ENCODE measurements at regions not wholly inside any gene's neighbourhood (a gene's known extent, or its start where the extent isn't known, plus 50 kb on each side); places are given as distances from the start of the nearest gene placed in this dataset.

- DNase-seq (ENCODE audit: low spot score), result no peak
Measured at GRCh38 chr9:118306801-118307200, 602.6 kb downstream of the TLR4 start.

- DNase-seq (ENCODE audit: low spot score), result no peak
Measured at GRCh38 chr9:118313965-118314364, 609.8 kb downstream of the TLR4 start.

GRCh38 chr9:118316831-118317343, 612.7 kb downstream of the TLR4 start:
- DNase-seq (ENCODE audit: low spot score), result no peak

- no peak for DNase-seq (ENCODE audit: low spot score)
Measured at GRCh38 chr9:118318770-118319431, 614.7 kb downstream of the TLR4 start.

- DNase-seq (ENCODE audit: low spot score), result no peak
Measured at GRCh38 chr9:118321788-118322187, 617.6 kb downstream of the TLR4 start.

- no peak for DNase-seq (ENCODE audit: low spot score)
Measured at GRCh38 chr9:118324706-118325105, 620.5 kb downstream of the TLR4 start.

- DNase-seq (ENCODE audit: low spot score), result no peak
Measured at GRCh38 chr9:118325757-118326156, 621.6 kb downstream of the TLR4 start.

- no peak for DNase-seq (ENCODE audit: low spot score)
Measured at GRCh38 chr9:118326326-118326725, 622.1 kb downstream of the TLR4 start.

- DNase-seq (ENCODE audit: low spot score), result no peak
Measured at GRCh38 chr9:118330191-118330986, 626.2 kb downstream of the TLR4 start.

GRCh38 chr9:118331622-118332045, 627.4 kb downstream of the TLR4 start:
- no peak for DNase-seq (ENCODE audit: low spot score)

- no peak for DNase-seq (ENCODE audit: low spot score)
Measured at GRCh38 chr9:118336250-118336942, 632.2 kb downstream of the TLR4 start.

GRCh38 chr9:118336943-118337330, 632.7 kb downstream of the TLR4 start:
- no peak for DNase-seq (ENCODE audit: low spot score)

GRCh38 chr9:118360036-118360435, 655.8 kb downstream of the TLR4 start:
- DNase-seq (ENCODE audit: low spot score), result no peak

- DNase-seq (ENCODE audit: low spot score), result no peak
Measured at GRCh38 chr9:118362123-118362522, 657.9 kb downstream of the TLR4 start.

GRCh38 chr9:118362596-118362995, 658.4 kb downstream of the TLR4 start:
- DNase-seq (ENCODE audit: low spot score), result no peak

GRCh38 chr9:118364266-118365106, 660.3 kb downstream of the TLR4 start:
- DNase-seq (ENCODE audit: low spot score), result no peak

GRCh38 chr9:118366228-118366627, 662.0 kb downstream of the TLR4 start:
- no peak for DNase-seq (ENCODE audit: low spot score)

- no peak for DNase-seq (ENCODE audit: low spot score)
Measured at GRCh38 chr9:118367383-118367782, 663.2 kb downstream of the TLR4 start.

- no peak for DNase-seq (ENCODE audit: low spot score)
Measured at GRCh38 chr9:118384531-118385100, 680.4 kb downstream of the TLR4 start.

- DNase-seq (ENCODE audit: low spot score), result no peak
Measured at GRCh38 chr9:118395415-118395814, 691.2 kb downstream of the TLR4 start.

- no peak for DNase-seq (ENCODE audit: low spot score)
Measured at GRCh38 chr9:118401546-118401945, 697.3 kb downstream of the TLR4 start.

GRCh38 chr9:118414676-118415075, 710.5 kb downstream of the TLR4 start:
- no peak for DNase-seq (ENCODE audit: low spot score)
